ENCODE measurements at regions not wholly inside any gene's neighbourhood (a gene's known extent, or its start where the extent isn't known, plus 50 kb on each side); places are given as distances from the start of the nearest gene placed in this dataset.

GRCh38 chr16:85254051-85254450, 141.8 kb upstream of the CIBAR2 start:
- H3K9me3 ChIP-seq (ENCODE audit: control insufficient read depth, insufficient read depth, low read length), result no peaks in the 10 kb centered on the region
- Mint-ChIP-seq H3K36me3 (no peaks in the 10 kb centered on the region), H3K27me3 (ENCODE audit: low read depth in 2 of 2) (peaks cover 0 to 12% of the 10 kb centered on the region in 2 donors), H3K4me1 (peaks cover 0 to 5% of the 10 kb centered on the region in 2 donors), H3K9me3 (no peaks in the 10 kb centered on the region), H3K27ac (no peak overlapping the region), H3K4me3 (no peak overlapping the region)
- H3K4me1 ChIP-seq (ENCODE audit: control insufficient read depth, insufficient read depth, low read length), result peaks cover under 1% of the 10 kb centered on the region
- no peaks in the 10 kb centered on the region for H3K36me3 ChIP-seq (ENCODE audit: control insufficient read depth, insufficient read depth, low read length)
- intact Hi-C loops (cut with micrococcal nuclease), result loop anchor here (10.0 kb wide), 1 partner anchor 149 kb away; no protein-coding TSS in a partner anchor
- H3K27me3 ChIP-seq (ENCODE audit: control insufficient read depth, insufficient read depth, low read length), result no peaks in the 10 kb centered on the region
- H3K27ac ChIP-seq (ENCODE audit: low read length), result no peak overlapping the region
- no peak for DNase-seq
- ATAC-seq, result no peak
- TF ChIP-seq, protein P1, sequence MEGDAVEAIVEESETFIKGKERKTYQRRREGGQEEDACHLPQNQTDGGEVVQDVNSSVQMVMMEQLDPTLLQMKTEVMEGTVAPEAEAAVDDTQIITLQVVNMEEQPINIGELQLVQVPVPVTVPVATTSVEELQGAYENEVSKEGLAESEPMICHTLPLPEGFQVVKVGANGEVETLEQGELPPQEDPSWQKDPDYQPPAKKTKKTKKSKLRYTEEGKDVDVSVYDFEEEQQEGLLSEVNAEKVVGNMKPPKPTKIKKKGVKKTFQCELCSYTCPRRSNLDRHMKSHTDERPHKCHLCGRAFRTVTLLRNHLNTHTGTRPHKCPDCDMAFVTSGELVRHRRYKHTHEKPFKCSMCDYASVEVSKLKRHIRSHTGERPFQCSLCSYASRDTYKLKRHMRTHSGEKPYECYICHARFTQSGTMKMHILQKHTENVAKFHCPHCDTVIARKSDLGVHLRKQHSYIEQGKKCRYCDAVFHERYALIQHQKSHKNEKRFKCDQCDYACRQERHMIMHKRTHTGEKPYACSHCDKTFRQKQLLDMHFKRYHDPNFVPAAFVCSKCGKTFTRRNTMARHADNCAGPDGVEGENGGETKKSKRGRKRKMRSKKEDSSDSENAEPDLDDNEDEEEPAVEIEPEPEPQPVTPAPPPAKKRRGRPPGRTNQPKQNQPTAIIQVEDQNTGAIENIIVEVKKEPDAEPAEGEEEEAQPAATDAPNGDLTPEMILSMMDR (IDR thresholded peaks at IDR 0.05), result no peak
- H3K4me3 ChIP-seq (ENCODE audit: low read length), result no peak overlapping the region
- WGBS (ENCODE audit: insufficient coverage), result 88% methylated on average over 9 of the region's 9 CpGs

- Histone ChIP-seq H3K4me3 (ENCODE audit: low read length) (no peak overlapping the region), H3K27me3 (ENCODE audit: control insufficient read depth, insufficient read depth, low read length) (peaks cover 3% of the 10 kb centered on the region), H3K4me1 (ENCODE audit: control insufficient read depth, insufficient read depth, low read length) (peaks cover 6% of the 10 kb centered on the region), H3K9me3 (ENCODE audit: control insufficient read depth, insufficient read depth, low read length) (no peaks in the 10 kb centered on the region), H3K27ac (ENCODE audit: low read length) (no peak overlapping the region), H3K36me3 (ENCODE audit: control insufficient read depth, insufficient read depth, low read length) (no peaks in the 10 kb centered on the region)
- H3K4me3 Mint-ChIP-seq, result no peak overlapping the region
- ATAC-seq (no peak), DNase-seq (no peak)
- H3K4me1 Mint-ChIP-seq, result peaks cover 0 to 5% of the 10 kb centered on the region in 2 donors
- 92% methylated on average over 24 of the region's 24 CpGs for WGBS (ENCODE audit: insufficient coverage)
- peaks cover 0 to 18% of the 10 kb centered on the region in 2 donors for H3K27me3 Mint-ChIP-seq (ENCODE audit: low read depth in 2 of 2)
- H3K36me3 Mint-ChIP-seq, result no peaks in the 10 kb centered on the region
- H3K27ac Mint-ChIP-seq, result no peak overlapping the region
- no peaks in the 10 kb centered on the region for H3K9me3 Mint-ChIP-seq
- TF ChIP-seq, protein P1 (IDR thresholded peaks at IDR 0.05), result no peak
- intact Hi-C loops (cut with micrococcal nuclease), result loop anchor here (10.0 kb wide), 1 partner anchor 150 kb away; no protein-coding TSS in a partner anchor
Measured at GRCh38 chr16:85254921-85255320, 142.6 kb upstream of the CIBAR2 start.

GRCh38 chr16:85255777-85256176, 143.5 kb upstream of the CIBAR2 start:
- Mint-ChIP-seq H3K36me3 (no peaks in the 10 kb centered on the region), H3K27ac (no peak overlapping the region), H3K4me1 (peaks cover 0 to 5% of the 10 kb centered on the region in 2 donors), H3K4me3 (no peak overlapping the region), H3K9me3 (no peaks in the 10 kb centered on the region), H3K27me3 (ENCODE audit: low read depth in 2 of 2) (peaks cover 0 to 18% of the 10 kb centered on the region in 2 donors)
- Histone ChIP-seq H3K36me3 (ENCODE audit: control insufficient read depth, insufficient read depth, low read length) (no peaks in the 10 kb centered on the region), H3K27me3 (ENCODE audit: control insufficient read depth, insufficient read depth, low read length) (peaks cover 3% of the 10 kb centered on the region), H3K4me3 (ENCODE audit: low read length) (no peak overlapping the region), H3K4me1 (ENCODE audit: control insufficient read depth, insufficient read depth, low read length) (peaks cover 6% of the 10 kb centered on the region), H3K9me3 (ENCODE audit: control insufficient read depth, insufficient read depth, low read length) (no peaks in the 10 kb centered on the region), H3K27ac (ENCODE audit: low read length) (no peak overlapping the region)
- intact Hi-C loops (cut with micrococcal nuclease), result loop anchor here (10.0 kb wide), 1 partner anchor 151 kb away; no protein-coding TSS in a partner anchor
- TF ChIP-seq, protein P1 (IDR thresholded peaks at IDR 0.05), result no peak
- WGBS (ENCODE audit: insufficient coverage), result 95% methylated on average over 10 of the region's 10 CpGs
- DNase-seq, result no peak
- ATAC-seq, result no peak

DNA sequence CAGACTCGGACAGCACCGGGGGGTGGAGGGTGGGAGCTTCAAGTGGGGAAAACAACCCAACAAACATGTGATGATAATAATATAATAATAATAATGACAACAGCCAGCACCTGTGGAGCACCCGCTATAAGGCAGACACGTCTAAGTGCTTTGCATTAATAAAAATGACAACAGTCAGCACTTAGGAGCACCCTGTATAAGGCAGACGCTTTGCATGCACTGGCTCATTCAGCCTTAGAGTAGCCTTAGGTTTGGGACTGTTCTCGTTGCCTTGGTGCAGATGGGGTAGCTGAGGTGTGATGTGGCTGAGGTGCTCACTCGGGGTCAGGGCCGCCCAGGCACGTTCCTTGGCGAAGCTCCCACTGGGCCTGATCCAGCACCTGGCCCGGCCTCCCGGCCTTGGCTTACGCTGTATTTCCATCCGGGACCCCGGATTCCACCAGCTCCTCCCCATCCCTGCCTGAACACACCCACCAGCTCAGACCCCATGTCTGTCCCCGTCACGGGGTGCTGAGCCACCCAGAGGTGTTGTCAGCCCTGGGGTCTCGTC, 144.0 kb upstream of the CIBAR2 start:
- 83% methylated on average over 16 of the region's 18 CpGs for WGBS (ENCODE audit: insufficient coverage)
- H3K36me3 Mint-ChIP-seq, result no peaks in the 10 kb centered on the region
- peaks cover 0 to 21% of the 10 kb centered on the region in 2 donors for H3K27me3 Mint-ChIP-seq (ENCODE audit: low read depth in 2 of 2)
- no peaks in the 10 kb centered on the region for H3K9me3 Mint-ChIP-seq
- Histone ChIP-seq H3K4me3 (ENCODE audit: low read length) (no peak overlapping the region), H3K4me1 (ENCODE audit: control insufficient read depth, insufficient read depth, low read length) (peaks cover 8% of the 10 kb centered on the region), H3K36me3 (ENCODE audit: control insufficient read depth, insufficient read depth, low read length) (no peaks in the 10 kb centered on the region), H3K9me3 (ENCODE audit: control insufficient read depth, insufficient read depth, low read length) (no peaks in the 10 kb centered on the region), H3K27ac (ENCODE audit: low read length) (no peak overlapping the region), H3K27me3 (ENCODE audit: control insufficient read depth, insufficient read depth, low read length) (peaks cover 3% of the 10 kb centered on the region)
- ATAC-seq, result no peak
- no peak for DNase-seq
- H3K27ac Mint-ChIP-seq, result no peak overlapping the region
- TF ChIP-seq, protein P1 (IDR thresholded peaks at IDR 0.05), result no peak
- peaks cover 0 to 5% of the 10 kb centered on the region in 2 donors for H3K4me1 Mint-ChIP-seq
- no peak overlapping the region for H3K4me3 Mint-ChIP-seq
- intact Hi-C loops (cut with micrococcal nuclease), result loop anchor here (10.0 kb wide), 1 partner anchor 151 kb away; no protein-coding TSS in a partner anchor
